HepG2 (cell line): ENCODE measurements at regions not wholly inside any gene's neighbourhood (a gene's known extent, or its start where the extent isn't known, plus 50 kb on each side); places are given as distances from the start of the nearest gene placed in this dataset.

Source experiments
- CHD2 ChIP-seq: IDR thresholded peaks from 2 replicates; pipeline ENCODE4 v1.6.1; 2011; ENCODE audit warnings: low read depth, low read length, improper control_type of control experiment
- ZNF264 ChIP-seq: sonication (generic); formaldehyde crosslinking; IDR thresholded peaks from 2 replicates; pipeline ENCODE4 v1.4.0; 2020; ENCODE audit warnings: missing genetic modification reagents
- TF ChIP-seq, protein P1 (sequence below): sonication (generic); formaldehyde crosslinking; IDR thresholded peaks from 2 replicates; pipeline ENCODE4 v1.5.0; 2020; ENCODE audit warnings: mild to moderate bottlenecking, missing genetic modification reagents, moderate library complexity
- TF ChIP-seq, protein P2 (sequence below): sonication (generic); formaldehyde crosslinking; conservative IDR thresholded peaks from 2 replicates; pipeline ENCODE4 v1.4.0; 2020; ENCODE audit warnings: missing genetic modification reagents

DNA sequence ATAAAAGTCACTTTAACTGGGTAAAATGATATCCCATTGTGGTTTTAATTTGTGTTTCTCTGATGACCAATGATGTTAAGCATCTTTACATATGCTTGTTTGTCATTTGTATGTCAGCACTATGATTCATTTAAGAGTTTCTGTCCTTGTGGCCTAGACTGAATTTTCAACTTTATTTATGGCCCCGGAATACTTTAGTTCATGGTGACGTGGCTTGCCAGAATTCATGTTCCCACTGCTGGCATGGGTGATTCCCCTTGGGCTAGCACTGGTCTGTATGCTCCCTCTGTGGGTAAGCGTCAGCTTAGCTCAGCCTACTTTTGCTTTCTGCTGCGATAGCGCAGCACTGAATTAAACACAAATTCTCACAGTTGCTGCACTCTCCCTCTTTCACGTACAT is 436.3 kb upstream of the SGO1 start:
- TF ChIP-seq, protein P1, sequence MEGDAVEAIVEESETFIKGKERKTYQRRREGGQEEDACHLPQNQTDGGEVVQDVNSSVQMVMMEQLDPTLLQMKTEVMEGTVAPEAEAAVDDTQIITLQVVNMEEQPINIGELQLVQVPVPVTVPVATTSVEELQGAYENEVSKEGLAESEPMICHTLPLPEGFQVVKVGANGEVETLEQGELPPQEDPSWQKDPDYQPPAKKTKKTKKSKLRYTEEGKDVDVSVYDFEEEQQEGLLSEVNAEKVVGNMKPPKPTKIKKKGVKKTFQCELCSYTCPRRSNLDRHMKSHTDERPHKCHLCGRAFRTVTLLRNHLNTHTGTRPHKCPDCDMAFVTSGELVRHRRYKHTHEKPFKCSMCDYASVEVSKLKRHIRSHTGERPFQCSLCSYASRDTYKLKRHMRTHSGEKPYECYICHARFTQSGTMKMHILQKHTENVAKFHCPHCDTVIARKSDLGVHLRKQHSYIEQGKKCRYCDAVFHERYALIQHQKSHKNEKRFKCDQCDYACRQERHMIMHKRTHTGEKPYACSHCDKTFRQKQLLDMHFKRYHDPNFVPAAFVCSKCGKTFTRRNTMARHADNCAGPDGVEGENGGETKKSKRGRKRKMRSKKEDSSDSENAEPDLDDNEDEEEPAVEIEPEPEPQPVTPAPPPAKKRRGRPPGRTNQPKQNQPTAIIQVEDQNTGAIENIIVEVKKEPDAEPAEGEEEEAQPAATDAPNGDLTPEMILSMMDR (CRISPR knock-in tag), result no peak
- TF ChIP-seq CHD2 (no peak), ZNF264 (CRISPR knock-in tag) (no peak)
- TF ChIP-seq, protein P2, sequence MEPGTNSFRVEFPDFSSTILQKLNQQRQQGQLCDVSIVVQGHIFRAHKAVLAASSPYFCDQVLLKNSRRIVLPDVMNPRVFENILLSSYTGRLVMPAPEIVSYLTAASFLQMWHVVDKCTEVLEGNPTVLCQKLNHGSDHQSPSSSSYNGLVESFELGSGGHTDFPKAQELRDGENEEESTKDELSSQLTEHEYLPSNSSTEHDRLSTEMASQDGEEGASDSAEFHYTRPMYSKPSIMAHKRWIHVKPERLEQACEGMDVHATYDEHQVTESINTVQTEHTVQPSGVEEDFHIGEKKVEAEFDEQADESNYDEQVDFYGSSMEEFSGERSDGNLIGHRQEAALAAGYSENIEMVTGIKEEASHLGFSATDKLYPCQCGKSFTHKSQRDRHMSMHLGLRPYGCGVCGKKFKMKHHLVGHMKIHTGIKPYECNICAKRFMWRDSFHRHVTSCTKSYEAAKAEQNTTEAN, result no peak
